ENCODE measurements at regions not wholly inside any gene's neighbourhood (a gene's known extent, or its start where the extent isn't known, plus 50 kb on each side); places are given as distances from the start of the nearest gene placed in this dataset.

DNA sequence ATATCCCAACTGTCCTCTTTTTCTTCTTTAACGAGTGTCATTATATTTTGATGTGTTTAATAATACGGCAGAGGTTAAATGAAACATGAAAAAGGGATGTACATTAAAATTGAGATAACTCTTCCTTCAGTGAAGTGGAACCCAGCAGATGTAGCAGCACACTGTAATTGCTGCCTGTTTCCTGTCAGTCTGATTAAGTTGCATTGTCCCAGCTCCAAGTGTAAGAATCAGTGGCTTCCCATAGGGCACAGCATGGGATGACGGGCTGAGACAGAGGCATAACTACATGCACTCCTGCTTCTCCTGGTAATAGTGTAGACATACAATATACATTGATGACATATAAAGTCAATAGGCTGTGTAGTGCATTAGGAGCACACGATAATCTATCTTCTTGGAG, 175.8 kb upstream of the TCF4 start:
- H4K5ac ChIP-seq (ENCODE audit: insufficient read length, low read depth, low read length) = no peak overlapping the region
- H3K23ac ChIP-seq (ENCODE audit: insufficient read length, low read depth, low read length) = no peak overlapping the region
- no peak overlapping the region for H3K27ac Mint-ChIP-seq
- no peak overlapping the region for H2BK5ac ChIP-seq (ENCODE audit: insufficient read length, low read length)
- WGBS (ENCODE audit: extremely low coverage, insufficient read length, low lambda C conversion rate) = no CpG with 5 or more reads among the region's 4 CpGs
- no peaks in the 10 kb centered on the region for H3K27me3 Mint-ChIP-seq (ENCODE audit: low read depth)
- H2BK120ac ChIP-seq (ENCODE audit: low read depth, low read length, poor library complexity, severe bottlenecking) = no peak overlapping the region
- H4K20me1 ChIP-seq (ENCODE audit: control insufficient read depth, insufficient read depth, insufficient read length) = no peaks in the 10 kb centered on the region
- H3K4ac ChIP-seq (ENCODE audit: low read depth, low read length) = no peak overlapping the region
- no peaks in the 10 kb centered on the region for H3K79me2 ChIP-seq (ENCODE audit: insufficient read depth, low read length)
- no peaks in the 10 kb centered on the region for H3K79me1 ChIP-seq (ENCODE audit: insufficient read depth, low read depth, low read length, poor library complexity, severe bottlenecking)
- H3K9ac ChIP-seq (ENCODE audit: extremely low read depth, insufficient read length, low read length) = no peak overlapping the region
- no peak overlapping the region for H3T11ph ChIP-seq (ENCODE audit: low read length)
- no peak overlapping the region for H3K56ac ChIP-seq (ENCODE audit: insufficient read length, low read depth, low read length)
- H2AFZ ChIP-seq (ENCODE audit: low read length) = no peak overlapping the region
- peaks cover 44 to 45% of the 10 kb centered on the region in 2 experiments for H3K4me1 Mint-ChIP-seq
- no peak overlapping the region for H3K18ac ChIP-seq (ENCODE audit: insufficient read length, low read depth, low read length)
- H3K36me3 Mint-ChIP-seq (ENCODE audit: insufficient read depth in 1 of 3, low read depth in 3 of 3) = no peaks in the 10 kb centered on the region
- DNase-seq = no peak
- H3K4me2 ChIP-seq (ENCODE audit: insufficient read depth, insufficient read length, low read length) = no peak overlapping the region
- no peaks in the 10 kb centered on the region for H3K23me2 ChIP-seq (ENCODE audit: insufficient read length, low read depth, low read length, poor library complexity, severe bottlenecking)
- no peaks in the 10 kb centered on the region for H3K9me3 ChIP-seq (ENCODE audit: control insufficient read depth, low read depth, low read length)
- H2BK12ac ChIP-seq (ENCODE audit: insufficient read length, low read depth, low read length) = no peak overlapping the region
- no peak overlapping the region for H3K27ac ChIP-seq (ENCODE audit: insufficient read length, low read depth, low read length)
- no peak overlapping the region for H2BK15ac ChIP-seq (ENCODE audit: low read depth, low read length)
- H3K27me3 ChIP-seq (ENCODE audit: insufficient read depth, low read length) = no peaks in the 10 kb centered on the region
- H3K4me1 ChIP-seq (ENCODE audit: insufficient read depth, low read length) = peaks cover 10% of the 10 kb centered on the region; the same call in 1 of the 2 replicates
- H3K9me3 Mint-ChIP-seq = no peaks in the 10 kb centered on the region
- no peak overlapping the region for H3K14ac ChIP-seq (ENCODE audit: insufficient read depth, low read length)
- H4K8ac ChIP-seq (replicated peaks; ENCODE audit: insufficient read length, low read depth, low read length) = no peak overlapping the region
- H3K4me3 Mint-ChIP-seq = no peak overlapping the region
- TF ChIP-seq, protein P1, sequence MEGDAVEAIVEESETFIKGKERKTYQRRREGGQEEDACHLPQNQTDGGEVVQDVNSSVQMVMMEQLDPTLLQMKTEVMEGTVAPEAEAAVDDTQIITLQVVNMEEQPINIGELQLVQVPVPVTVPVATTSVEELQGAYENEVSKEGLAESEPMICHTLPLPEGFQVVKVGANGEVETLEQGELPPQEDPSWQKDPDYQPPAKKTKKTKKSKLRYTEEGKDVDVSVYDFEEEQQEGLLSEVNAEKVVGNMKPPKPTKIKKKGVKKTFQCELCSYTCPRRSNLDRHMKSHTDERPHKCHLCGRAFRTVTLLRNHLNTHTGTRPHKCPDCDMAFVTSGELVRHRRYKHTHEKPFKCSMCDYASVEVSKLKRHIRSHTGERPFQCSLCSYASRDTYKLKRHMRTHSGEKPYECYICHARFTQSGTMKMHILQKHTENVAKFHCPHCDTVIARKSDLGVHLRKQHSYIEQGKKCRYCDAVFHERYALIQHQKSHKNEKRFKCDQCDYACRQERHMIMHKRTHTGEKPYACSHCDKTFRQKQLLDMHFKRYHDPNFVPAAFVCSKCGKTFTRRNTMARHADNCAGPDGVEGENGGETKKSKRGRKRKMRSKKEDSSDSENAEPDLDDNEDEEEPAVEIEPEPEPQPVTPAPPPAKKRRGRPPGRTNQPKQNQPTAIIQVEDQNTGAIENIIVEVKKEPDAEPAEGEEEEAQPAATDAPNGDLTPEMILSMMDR (conservative IDR thresholded peaks at IDR 0.05) = no peak
- H2BK20ac ChIP-seq (ENCODE audit: low read depth, low read length, poor library complexity, severe bottlenecking) = no peak overlapping the region
- no peak overlapping the region for H2AK5ac ChIP-seq (ENCODE audit: insufficient read length, low read length)
- H4K91ac ChIP-seq (ENCODE audit: insufficient read length, low read depth, low read length) = no peak overlapping the region
